Thyroid gland (tissue), 4 donors: ENCODE measurements at regions not wholly inside any gene's neighbourhood (a gene's known extent, or its start where the extent isn't known, plus 50 kb on each side); places are given as distances from the start of the nearest gene placed in this dataset.
A peak's percentile ranks its signal among the peaks of the same experiment; 100 is the strongest.

ENCODE experiments used
- DNase-seq, 2 donors: peaks; one replicate each; pipeline ENCODE4 v3.0.0-alpha.2; 2019
- H3K27ac ChIP-seq, 3 donors: fragments of 200-600 bp; sonication (generic); 1 replicate in 2 of 3; 2 replicates in 1 of 3; pipeline ENCODE4 v1.5.1; 2016 to 2019; ENCODE audit warnings: mild to moderate bottlenecking in 1 of 3, moderate library complexity in 1 of 3
- H3K27me3 ChIP-seq: fragments of 200-600 bp; sonication (generic); one replicate; pipeline ENCODE4 v1.5.1; 2019
- H3K36me3 ChIP-seq, 2 donors: fragments of 200-600 bp; sonication (generic); one replicate each; pipeline ENCODE4 v1.5.1; 2016 to 2019
- H3K4me1 ChIP-seq, 2 donors: fragments of 200-600 bp; sonication (generic); one replicate each; pipeline ENCODE4 v1.5.1; 2017 to 2019
- H3K4me3 ChIP-seq, 3 donors: fragments of 200-600 bp; sonication (generic); replicated peaks in 1 of 3; 1 replicate in 2 of 3; 2 replicates in 1 of 3; pipeline ENCODE4 v1.5.1; 2016; ENCODE audit warnings: mild to moderate bottlenecking in 1 of 3
- H3K9me3 ChIP-seq: fragments of 200-600 bp; sonication (generic); one replicate; pipeline ENCODE4 v1.5.1; 2017
- POLR2A ChIP-seq, 2 donors: fragments of 450-650 bp; IDR thresholded peaks; one replicate each; pipeline ENCODE4 v1.6.1; 2017; ENCODE audit warnings: antibody characterized with exemption in 2 of 2, mild to moderate bottlenecking in 2 of 2, moderate library complexity in 1 of 2
- WGBS, 2 donors: methylation state at CpG; one replicate each; pipeline ENCODE4 v1.1.5; 2017; 5-methylcytosine and 5-hydroxymethylcytosine counted together
- intact Hi-C: fragments of 100-400 bp; cut with DNase I; formaldehyde crosslinking; loops from one replicate; pipeline ENCODE4 v1.15.1; 2023
- TF ChIP-seq, protein P1 (sequence below), 6 experiments: fragments of 200-600 bp in 3 of 6; fragments of 450-650 bp in 3 of 6; sonication (generic) in 3 of 6; IDR thresholded peaks; one replicate each; pipeline ENCODE4 v1.5.1; 2016 to 2019; ENCODE audit warnings: antibody characterized with exemption in 6 of 6, mild to moderate bottlenecking in 2 of 6, inconsistent platforms in 1 of 6, moderate library complexity in 1 of 6

DNA sequence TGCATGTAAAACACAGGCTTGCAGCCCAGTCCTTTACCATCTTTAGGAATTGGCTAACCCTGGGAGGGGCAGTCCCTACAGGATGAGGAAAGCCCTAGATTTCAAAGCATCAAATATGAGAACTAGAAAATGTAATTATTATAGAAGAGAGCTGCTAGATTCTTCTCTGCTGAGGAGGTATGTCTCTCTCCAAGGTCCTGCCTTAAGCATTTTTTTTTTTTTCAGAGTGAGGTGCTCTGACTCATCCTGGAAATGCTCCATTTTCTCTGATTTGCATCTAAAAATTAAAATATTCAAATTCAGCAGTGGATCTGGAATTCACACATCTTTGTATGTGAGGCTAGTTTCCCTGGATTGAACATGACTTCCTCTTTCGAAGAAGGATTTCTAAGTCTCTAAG lies 149.8 kb downstream of the ZNF648 start:
- 82 to 84% methylated on average over 1 of the region's 1 CpG for WGBS, 2 donors
- H3K27ac ChIP-seq, result no peak overlapping the region
- H3K4me3 ChIP-seq, result no peak overlapping the region
- DNase-seq, result no peak
- TF ChIP-seq, protein P1, sequence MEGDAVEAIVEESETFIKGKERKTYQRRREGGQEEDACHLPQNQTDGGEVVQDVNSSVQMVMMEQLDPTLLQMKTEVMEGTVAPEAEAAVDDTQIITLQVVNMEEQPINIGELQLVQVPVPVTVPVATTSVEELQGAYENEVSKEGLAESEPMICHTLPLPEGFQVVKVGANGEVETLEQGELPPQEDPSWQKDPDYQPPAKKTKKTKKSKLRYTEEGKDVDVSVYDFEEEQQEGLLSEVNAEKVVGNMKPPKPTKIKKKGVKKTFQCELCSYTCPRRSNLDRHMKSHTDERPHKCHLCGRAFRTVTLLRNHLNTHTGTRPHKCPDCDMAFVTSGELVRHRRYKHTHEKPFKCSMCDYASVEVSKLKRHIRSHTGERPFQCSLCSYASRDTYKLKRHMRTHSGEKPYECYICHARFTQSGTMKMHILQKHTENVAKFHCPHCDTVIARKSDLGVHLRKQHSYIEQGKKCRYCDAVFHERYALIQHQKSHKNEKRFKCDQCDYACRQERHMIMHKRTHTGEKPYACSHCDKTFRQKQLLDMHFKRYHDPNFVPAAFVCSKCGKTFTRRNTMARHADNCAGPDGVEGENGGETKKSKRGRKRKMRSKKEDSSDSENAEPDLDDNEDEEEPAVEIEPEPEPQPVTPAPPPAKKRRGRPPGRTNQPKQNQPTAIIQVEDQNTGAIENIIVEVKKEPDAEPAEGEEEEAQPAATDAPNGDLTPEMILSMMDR (IDR thresholded peaks at IDR 0.05), result no peak
- TF ChIP-seq POLR2A (IDR thresholded peaks at IDR 0.05), result no peak
- H3K9me3 ChIP-seq, result no peaks in the 10 kb centered on the region
- H3K36me3 ChIP-seq, result no peaks in the 10 kb centered on the region
- intact Hi-C loops, result no loop called here
- no peaks in the 10 kb centered on the region for H3K4me1 ChIP-seq
- H3K27me3 ChIP-seq, result no peaks in the 10 kb centered on the region

DNA sequence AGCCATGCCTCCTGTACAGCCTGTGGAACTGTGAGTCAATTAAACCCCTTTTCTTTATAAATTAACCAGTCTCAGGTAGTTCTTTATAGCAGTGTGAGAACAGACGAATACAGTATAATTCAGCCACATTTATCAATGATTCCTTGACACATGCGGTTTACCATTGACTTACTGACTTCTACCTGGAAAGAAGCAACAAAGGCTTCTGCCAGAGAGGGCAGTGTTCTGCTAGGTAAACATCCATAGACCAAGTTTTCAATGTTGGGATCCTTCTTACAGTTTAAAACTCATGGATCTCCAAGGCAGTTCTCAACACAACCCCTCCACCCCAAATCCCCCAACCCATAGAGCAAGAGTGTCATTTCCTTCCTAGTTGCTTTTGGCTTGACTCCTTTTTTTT lies 150.6 kb downstream of the ZNF648 start:
- H3K4me3 ChIP-seq, result no peak overlapping the region
- H3K9me3 ChIP-seq, result no peaks in the 10 kb centered on the region
- 61 to 73% methylated on average over 2 of the region's 2 CpGs for WGBS, 2 donors
- no peaks in the 10 kb centered on the region for H3K4me1 ChIP-seq
- no peak for DNase-seq
- no peak overlapping the region for H3K27ac ChIP-seq
- no peaks in the 10 kb centered on the region for H3K36me3 ChIP-seq
- no peaks in the 10 kb centered on the region for H3K27me3 ChIP-seq
- intact Hi-C loops, result no loop called here
- TF ChIP-seq, protein P1 (IDR thresholded peaks at IDR 0.05), result peak in 1 of 6 experiments; percentile 29
- TF ChIP-seq POLR2A (IDR thresholded peaks at IDR 0.05), result no peak

DNA sequence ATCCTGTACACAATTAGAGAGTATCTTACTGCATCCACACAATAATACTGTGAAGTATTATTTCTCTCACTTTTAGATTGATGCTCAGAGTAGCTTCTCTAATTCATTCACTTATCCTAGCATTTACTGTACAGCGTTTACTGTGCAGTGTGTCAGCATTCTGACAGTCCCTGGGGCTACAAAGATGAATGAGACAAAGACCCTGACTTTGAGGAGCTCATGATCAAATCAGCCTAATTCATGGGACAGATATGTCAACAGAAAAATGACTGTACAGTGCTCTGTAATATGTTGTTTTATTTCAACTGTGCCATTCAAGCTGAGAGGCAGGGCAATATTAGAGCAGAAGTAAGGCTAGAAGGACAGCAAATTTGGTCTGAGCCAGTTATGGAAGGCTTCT lies 152.5 kb downstream of the ZNF648 start:
- Histone ChIP-seq H3K4me3 (no peak overlapping the region), H3K27me3 (no peaks in the 10 kb centered on the region), H3K4me1 (no peaks in the 10 kb centered on the region), H3K27ac (no peak overlapping the region), H3K9me3 (no peaks in the 10 kb centered on the region), H3K36me3 (no peaks in the 10 kb centered on the region)
- intact Hi-C loops, result no loop called here
- TF ChIP-seq, protein P1 (IDR thresholded peaks at IDR 0.05), result no peak
- TF ChIP-seq POLR2A (IDR thresholded peaks at IDR 0.05), result no peak
- WGBS, 2 donors, result 62 to 78% methylated on average over 1 of the region's 1 CpG
- no peak for DNase-seq

DNA sequence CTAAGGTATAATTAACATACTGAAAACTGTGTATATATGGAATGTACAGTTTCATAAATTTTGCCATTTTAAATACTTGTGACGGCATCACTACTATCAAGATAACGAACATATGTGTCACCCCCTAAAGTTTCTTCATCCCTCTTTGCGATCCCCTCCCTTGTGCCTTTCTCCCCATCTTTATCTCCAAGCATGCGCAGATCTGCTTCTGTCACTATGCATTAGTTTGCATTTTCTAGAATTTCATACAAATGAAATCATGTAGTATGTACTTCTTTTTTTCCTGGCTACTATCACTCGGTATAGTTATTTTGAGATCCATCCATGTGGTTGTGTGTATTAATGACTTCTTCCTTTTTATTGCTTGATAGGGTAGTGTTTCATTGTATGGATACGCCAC lies 154.9 kb downstream of the ZNF648 start:
- TF ChIP-seq, protein P1 (IDR thresholded peaks at IDR 0.05), result no peak
- TF ChIP-seq POLR2A (IDR thresholded peaks at IDR 0.05), result no peak
- Histone ChIP-seq H3K27ac (no peak overlapping the region), H3K4me1 (no peaks in the 10 kb centered on the region), H3K4me3 (no peak overlapping the region), H3K27me3 (no peaks in the 10 kb centered on the region), H3K36me3 (no peaks in the 10 kb centered on the region), H3K9me3 (no peaks in the 10 kb centered on the region)
- intact Hi-C loops, result no loop called here
- WGBS, 2 donors, result 95% methylated on average over 6 of the region's 6 CpGs
- DNase-seq, result no peak

- 80 to 89% methylated on average over 2 of the region's 2 CpGs for WGBS, 2 donors
- intact Hi-C loops, result no loop called here
Observed at GRCh38 chr1:181905944-181906597, 155.4 kb downstream of the ZNF648 start.

More at GRCh38 chr1:181905944-181906597, 155.4 kb downstream of the ZNF648 start:
- H3K27ac ChIP-seq, result no peak overlapping the region
- DNase-seq, result no peak
- no peaks in the 10 kb centered on the region for H3K9me3 ChIP-seq
- H3K4me1 ChIP-seq, result no peaks in the 10 kb centered on the region
- TF ChIP-seq, protein P1 (IDR thresholded peaks at IDR 0.05), result no peak
- no peak for TF ChIP-seq POLR2A (IDR thresholded peaks at IDR 0.05)
- no peaks in the 10 kb centered on the region for H3K36me3 ChIP-seq
- no peaks in the 10 kb centered on the region for H3K27me3 ChIP-seq
- H3K4me3 ChIP-seq, result no peak overlapping the region
